ENCODE measurements at regions not wholly inside any gene's neighbourhood (a gene's known extent, or its start where the extent isn't known, plus 50 kb on each side); places are given as distances from the start of the nearest gene placed in this dataset.
"Not testable (repeated sequence)": the region's sequence is repeated elsewhere in the genome, so short reads cannot be mapped to it uniquely, and the experiment has no call there.

- Mint-ChIP-seq H3K36me3 (ENCODE audit: low read depth) (no peaks in the 10 kb centered on the region), H3K4me3 (no peak overlapping the region), H3K4me1 (peaks cover 24% of the 10 kb centered on the region), H3K27ac (no peak overlapping the region), H3K27me3 (ENCODE audit: insufficient read depth) (no peaks in the 10 kb centered on the region), H3K9me3 (no peaks in the 10 kb centered on the region)
- DNase-seq: no peak
- Histone ChIP-seq H3K36me3 (ENCODE audit: control insufficient read depth, insufficient read depth, low read length) (no peaks in the 10 kb centered on the region), H3K27ac (ENCODE audit: low read depth, low read length) (no peak overlapping the region), H3K27me3 (ENCODE audit: control insufficient read depth, insufficient read depth, low read length, poor library complexity, severe bottlenecking) (no peaks in the 10 kb centered on the region), H3K9ac (ENCODE audit: extremely low read depth, low read length, poor library complexity, severe bottlenecking) (no peak overlapping the region), H3K4me1 (ENCODE audit: control insufficient read depth, insufficient read depth, low read length) (no peaks in the 10 kb centered on the region), H3K4me3 (ENCODE audit: low read length) (no peak overlapping the region), H3K9me3 (ENCODE audit: control insufficient read depth, low read length) (no peaks in the 10 kb centered on the region)
- TF ChIP-seq, protein P1, sequence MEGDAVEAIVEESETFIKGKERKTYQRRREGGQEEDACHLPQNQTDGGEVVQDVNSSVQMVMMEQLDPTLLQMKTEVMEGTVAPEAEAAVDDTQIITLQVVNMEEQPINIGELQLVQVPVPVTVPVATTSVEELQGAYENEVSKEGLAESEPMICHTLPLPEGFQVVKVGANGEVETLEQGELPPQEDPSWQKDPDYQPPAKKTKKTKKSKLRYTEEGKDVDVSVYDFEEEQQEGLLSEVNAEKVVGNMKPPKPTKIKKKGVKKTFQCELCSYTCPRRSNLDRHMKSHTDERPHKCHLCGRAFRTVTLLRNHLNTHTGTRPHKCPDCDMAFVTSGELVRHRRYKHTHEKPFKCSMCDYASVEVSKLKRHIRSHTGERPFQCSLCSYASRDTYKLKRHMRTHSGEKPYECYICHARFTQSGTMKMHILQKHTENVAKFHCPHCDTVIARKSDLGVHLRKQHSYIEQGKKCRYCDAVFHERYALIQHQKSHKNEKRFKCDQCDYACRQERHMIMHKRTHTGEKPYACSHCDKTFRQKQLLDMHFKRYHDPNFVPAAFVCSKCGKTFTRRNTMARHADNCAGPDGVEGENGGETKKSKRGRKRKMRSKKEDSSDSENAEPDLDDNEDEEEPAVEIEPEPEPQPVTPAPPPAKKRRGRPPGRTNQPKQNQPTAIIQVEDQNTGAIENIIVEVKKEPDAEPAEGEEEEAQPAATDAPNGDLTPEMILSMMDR (conservative IDR thresholded peaks at IDR 0.05): no peak
- WGBS, 2 experiments (ENCODE audit: insufficient coverage in 1 of 2, insufficient read length in 1 of 2): no CpG with 5 or more reads among the region's 1 CpG
Measured at GRCh38 chr1:73009311-73009710, 727.0 kb upstream of the NEGR1 start.

DNA sequence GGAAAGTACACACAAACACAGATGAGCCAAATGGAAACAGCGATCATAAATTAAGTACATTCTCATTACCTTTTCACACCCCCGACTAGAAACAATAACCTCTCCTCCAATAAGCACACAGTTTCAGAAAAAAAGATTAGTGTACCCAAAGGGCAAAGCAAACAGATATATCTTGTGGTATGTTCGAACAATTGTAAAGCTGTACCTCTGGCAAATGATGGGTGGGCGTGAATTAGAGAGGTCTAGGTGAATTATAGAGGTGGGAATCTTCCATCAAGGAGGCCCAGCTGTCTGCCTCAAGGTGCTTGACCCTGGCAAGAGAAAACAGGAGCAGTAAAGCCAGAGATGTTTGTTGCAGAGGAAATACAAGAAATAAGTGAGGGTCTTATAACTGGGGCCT is 715.3 kb upstream of the NEGR1 start:
- Histone ChIP-seq H3K9ac (ENCODE audit: extremely low read depth, low read length, poor library complexity, severe bottlenecking) (no peak overlapping the region), H3K4me3 (ENCODE audit: low read length) (no peak overlapping the region), H3K27ac (ENCODE audit: low read depth, low read length) (no peak overlapping the region), H3K4me1 (ENCODE audit: control insufficient read depth, insufficient read depth, low read length) (no peaks in the 10 kb centered on the region), H3K27me3 (ENCODE audit: control insufficient read depth, insufficient read depth, low read length, poor library complexity, severe bottlenecking) (no peaks in the 10 kb centered on the region), H3K36me3 (ENCODE audit: control insufficient read depth, insufficient read depth, low read length) (no peaks in the 10 kb centered on the region), H3K9me3 (ENCODE audit: control insufficient read depth, low read length) (no peaks in the 10 kb centered on the region)
- WGBS, 2 experiments (ENCODE audit: insufficient coverage in 1 of 2, insufficient read length in 1 of 2): 83 to 91% methylated on average over 2 to 4 of the region's 4 CpGs
- Mint-ChIP-seq H3K9me3 (peaks cover 14% of the 10 kb centered on the region), H3K4me1 (peaks cover 10% of the 10 kb centered on the region), H3K36me3 (ENCODE audit: low read depth) (peaks cover 16% of the 10 kb centered on the region), H3K27me3 (ENCODE audit: insufficient read depth) (no peaks in the 10 kb centered on the region), H3K4me3 (no peak overlapping the region), H3K27ac (no peak overlapping the region)
- TF ChIP-seq, protein P1 (conservative IDR thresholded peaks at IDR 0.05): no peak
- DNase-seq: no peak

- Histone ChIP-seq H3K9ac (ENCODE audit: extremely low read depth, low read length, poor library complexity, severe bottlenecking) (no peak overlapping the region), H3K4me3 (ENCODE audit: low read length) (no peak overlapping the region), H3K27me3 (ENCODE audit: control insufficient read depth, insufficient read depth, low read length, poor library complexity, severe bottlenecking) (no peaks in the 10 kb centered on the region), H3K27ac (ENCODE audit: low read depth, low read length) (no peak overlapping the region), H3K36me3 (ENCODE audit: control insufficient read depth, insufficient read depth, low read length) (no peaks in the 10 kb centered on the region), H3K9me3 (ENCODE audit: control insufficient read depth, low read length) (no peaks in the 10 kb centered on the region), H3K4me1 (ENCODE audit: control insufficient read depth, insufficient read depth, low read length) (no peaks in the 10 kb centered on the region)
- Mint-ChIP-seq H3K27me3 (ENCODE audit: insufficient read depth) (no peaks in the 10 kb centered on the region), H3K4me1 (peaks cover 10% of the 10 kb centered on the region), H3K27ac (no peak overlapping the region), H3K4me3 (no peak overlapping the region), H3K9me3 (peaks cover 18% of the 10 kb centered on the region), H3K36me3 (ENCODE audit: low read depth) (peaks cover 17% of the 10 kb centered on the region)
- DNase-seq: no peak
- WGBS, 2 experiments (ENCODE audit: insufficient coverage in 1 of 2, insufficient read length in 1 of 2): 94% methylated on average over 2 of the region's 3 CpGs; no CpG with 5 or more reads in 1 of the 2 experiments
- TF ChIP-seq, protein P1 (conservative IDR thresholded peaks at IDR 0.05): no peak
Measured at GRCh38 chr1:72997041-72997440, 714.7 kb upstream of the NEGR1 start.

DNA sequence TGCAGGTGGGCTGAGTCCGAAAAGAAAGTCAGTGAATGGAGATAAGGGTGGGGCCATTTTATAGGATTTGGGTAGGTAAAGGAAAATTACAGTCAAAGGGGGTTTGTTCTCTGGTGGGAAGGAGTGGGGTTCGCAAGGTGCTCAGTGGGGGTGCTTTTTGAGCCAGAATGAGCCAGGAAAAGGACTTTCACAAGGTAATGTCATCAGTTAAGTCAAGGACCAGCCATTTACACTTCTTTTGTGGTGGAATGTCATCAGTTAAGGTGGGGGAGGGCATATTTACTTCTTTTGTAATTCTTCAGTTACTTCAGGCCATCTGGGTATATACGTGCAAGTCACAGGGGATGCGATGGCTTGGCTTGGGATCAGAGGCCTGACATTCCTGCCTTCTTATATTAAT is 705.5 kb upstream of the NEGR1 start:
- H3K27ac ChIP-seq (ENCODE audit: low read depth, low read length): not testable (repeated sequence)

More for the DNA sequence above, 705.5 kb upstream of the NEGR1 start:
- H3K36me3 ChIP-seq (ENCODE audit: control insufficient read depth, insufficient read depth, low read length); H3K27me3 Mint-ChIP-seq (ENCODE audit: insufficient read depth); H3K9me3 ChIP-seq (ENCODE audit: control insufficient read depth, low read length); H3K9ac ChIP-seq (ENCODE audit: extremely low read depth, low read length, poor library complexity, severe bottlenecking); H3K27me3 ChIP-seq (ENCODE audit: control insufficient read depth, insufficient read depth, low read length, poor library complexity, severe bottlenecking); H3K4me1 ChIP-seq (ENCODE audit: control insufficient read depth, insufficient read depth, low read length); H3K4me3 ChIP-seq (ENCODE audit: low read length): not testable (repeated sequence)
- peaks cover 22% of the 10 kb centered on the region for H3K9me3 Mint-ChIP-seq
- H3K27ac Mint-ChIP-seq: peak overlapping the region; percentile 88
- peak; percentile 64 for DNase-seq
- 44 to 70% methylated on average over 2 to 4 of the region's 4 CpGs for WGBS, 2 experiments (ENCODE audit: insufficient coverage in 1 of 2, insufficient read length in 1 of 2)
- peak overlapping the region; percentile 15 for H3K4me3 Mint-ChIP-seq
- H3K36me3 Mint-ChIP-seq (ENCODE audit: low read depth): peaks cover 12% of the 10 kb centered on the region
- H3K4me1 Mint-ChIP-seq: peaks cover 52% of the 10 kb centered on the region

All from endodermal cell (in vitro differentiated cells).